Endometrium (tissue), 2 donors: ENCODE measurements at regions not wholly inside any gene's neighbourhood (a gene's known extent, or its start where the extent isn't known, plus 50 kb on each side); places are given as distances from the start of the nearest gene placed in this dataset.
"Not testable (repeated sequence)": the region's sequence is repeated elsewhere in the genome, so short reads cannot be mapped to it uniquely, and the experiment has no call there.

ENCODE experiments used
- FAIRE-seq: peaks from 2 replicates; lab custom pipeline; 2012; peaks lifted over from hg19 to GRCh38; lab: Jason Lieb, UNC
- donor health status: control.
- donor health status: control.

GRCh38 chr6:113664909-113665308 is 192.2 kb upstream of the MARCKS start:
- no peak for FAIRE-seq

GRCh38 chr6:113668641-113669408 is 188.3 kb upstream of the MARCKS start:
- FAIRE-seq = no peak

DNA sequence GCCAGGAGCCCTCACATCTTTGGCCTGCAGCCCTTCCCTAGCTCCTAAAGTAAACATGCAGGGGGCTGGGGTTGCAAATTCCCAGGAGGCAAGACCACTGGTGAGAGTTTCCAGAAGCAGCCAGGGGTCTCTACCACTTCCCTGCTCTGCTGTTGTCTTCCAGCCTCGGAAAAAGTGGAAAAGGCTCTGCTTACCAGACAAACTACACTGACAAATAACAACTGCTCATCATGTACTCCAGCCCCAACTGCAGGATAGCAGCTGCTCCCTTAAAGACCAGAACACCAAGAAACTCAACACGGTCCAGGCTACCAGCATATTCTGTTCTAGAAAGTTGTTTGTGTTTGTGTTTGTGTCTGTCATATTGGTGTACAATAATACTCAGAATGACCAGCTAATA is 187.5 kb upstream of the MARCKS start:
- no peak for FAIRE-seq

DNA sequence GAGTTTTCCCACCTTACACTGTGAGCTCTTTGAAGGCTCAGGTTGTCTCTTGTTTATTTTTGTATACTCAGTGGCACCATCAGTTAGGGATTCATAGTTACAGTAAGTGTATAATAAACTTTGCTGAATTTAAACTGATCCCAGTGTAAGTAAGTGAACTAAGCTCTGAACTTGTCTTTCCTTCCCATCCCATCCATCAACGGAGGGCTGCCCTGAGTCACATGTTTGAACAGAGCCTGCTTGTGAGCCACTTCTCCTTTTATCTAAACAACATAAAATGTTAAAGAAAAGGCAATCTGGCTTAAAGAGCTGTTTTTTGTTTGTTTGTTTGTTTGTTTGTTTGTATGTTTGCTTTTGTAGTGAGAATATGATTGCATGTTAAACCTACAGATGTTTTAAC is 185.7 kb upstream of the MARCKS start:
- FAIRE-seq = no peak

DNA sequence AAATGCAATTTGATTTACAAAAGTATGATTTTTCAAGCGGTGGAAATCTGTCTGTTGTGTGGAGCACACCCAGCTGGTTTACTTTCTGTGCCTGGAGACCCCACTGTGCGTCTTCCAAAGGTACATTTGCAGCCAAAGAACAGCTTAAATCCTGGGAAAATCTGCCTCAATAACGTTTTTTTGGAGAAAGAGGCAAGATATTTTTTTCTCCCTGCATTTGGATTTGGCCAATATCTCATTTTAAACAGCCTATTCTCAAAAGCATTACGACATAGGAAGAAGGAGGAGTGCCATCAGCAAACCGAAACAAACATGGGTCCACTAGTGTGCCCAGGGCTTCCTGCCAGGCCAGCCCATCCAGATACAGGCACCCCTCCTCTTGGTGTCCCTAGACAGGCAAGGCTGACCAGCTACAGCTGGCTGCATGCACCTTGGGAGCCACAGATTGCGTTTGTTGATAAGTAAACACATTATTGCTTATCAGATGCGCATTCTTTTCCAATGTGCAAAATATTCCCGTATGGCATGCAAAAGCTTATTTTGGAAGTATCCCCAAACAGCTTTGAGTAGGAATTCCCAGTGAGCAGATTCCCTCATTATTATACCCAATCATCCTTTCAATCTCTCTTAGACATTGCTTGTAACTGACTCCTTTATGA is 184.5 kb upstream of the MARCKS start:
- no peak for FAIRE-seq

GRCh38 chr6:113674075-113674474 is 183.1 kb upstream of the MARCKS start:
- FAIRE-seq = no peak

DNA sequence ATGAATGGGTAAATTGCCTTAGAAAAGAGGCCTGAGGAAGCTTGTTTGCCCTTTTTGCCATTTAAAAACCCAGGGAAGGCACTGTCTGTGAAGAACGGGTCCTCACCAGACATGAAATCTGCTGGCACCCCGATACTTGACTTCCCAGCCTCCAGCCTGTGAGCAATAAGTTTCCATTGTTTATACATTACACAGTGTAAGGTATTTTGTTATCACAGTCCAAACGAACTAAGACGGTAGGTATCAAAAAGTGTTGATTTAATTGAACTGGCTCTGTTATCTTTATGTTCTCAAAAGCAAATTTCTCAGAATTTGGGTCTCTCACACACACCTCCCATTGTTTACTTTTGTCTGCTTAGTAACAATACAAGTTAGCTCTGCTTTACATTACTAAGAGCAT is 181.1 kb upstream of the MARCKS start:
- FAIRE-seq = no peak

GRCh38 chr6:113676968-113677367 is 180.2 kb upstream of the MARCKS start:
- FAIRE-seq = no peak

DNA sequence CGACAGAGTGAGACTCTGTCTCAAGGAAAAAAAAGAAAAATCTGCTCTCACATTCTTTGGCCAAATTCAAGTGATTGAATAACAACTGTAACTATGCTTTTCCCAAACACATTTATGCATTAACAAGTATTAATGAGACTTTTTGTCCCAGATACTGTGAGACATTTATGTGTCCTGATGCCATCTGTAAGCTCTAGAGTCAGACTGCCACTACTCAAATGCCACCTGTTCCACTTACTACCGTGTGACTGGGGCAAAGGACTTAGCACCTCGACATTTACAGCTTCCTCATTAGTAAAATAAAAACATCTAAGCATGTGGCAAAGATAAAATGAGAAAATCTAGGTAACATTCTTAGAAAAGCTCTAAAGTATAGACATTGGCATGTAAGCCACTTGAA is 178.1 kb upstream of the MARCKS start:
- FAIRE-seq = no peak

GRCh38 chr6:113680301-113680700 is 176.8 kb upstream of the MARCKS start:
- no peak for FAIRE-seq

GRCh38 chr6:113683968-113684367 is 173.2 kb upstream of the MARCKS start:
- no peak for FAIRE-seq

DNA sequence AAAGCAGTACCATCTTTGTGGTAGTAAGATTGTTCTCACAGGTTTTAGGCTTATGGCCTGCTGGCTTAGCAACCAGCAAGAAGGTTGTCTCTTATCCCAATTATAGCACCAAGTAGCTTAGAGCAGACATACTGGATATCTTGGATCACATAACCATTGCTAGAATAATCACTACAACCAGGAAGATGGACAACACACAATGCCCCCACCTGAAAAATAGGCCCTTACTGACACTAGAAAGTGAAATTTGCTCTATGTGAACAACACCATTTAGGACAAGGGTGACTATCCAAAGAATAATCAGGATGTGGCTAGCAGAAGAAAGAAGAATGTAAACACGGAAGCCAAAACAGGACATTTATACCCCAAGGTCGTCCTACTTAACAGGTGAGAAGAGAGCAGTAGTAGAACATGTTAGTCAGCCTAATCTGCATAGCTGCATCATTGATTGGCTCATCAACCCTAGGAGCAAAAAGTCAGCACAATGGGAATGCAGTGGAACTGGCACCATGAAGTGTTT is 172.7 kb upstream of the MARCKS start:
- FAIRE-seq = no peak

GRCh38 chr6:113686049-113686448 is 171.1 kb upstream of the MARCKS start:
- no peak for FAIRE-seq

- FAIRE-seq = not testable (repeated sequence)
These were observed 167.5 kb upstream of the MARCKS start for GRCh38 chr6:113689620-113690019.

DNA sequence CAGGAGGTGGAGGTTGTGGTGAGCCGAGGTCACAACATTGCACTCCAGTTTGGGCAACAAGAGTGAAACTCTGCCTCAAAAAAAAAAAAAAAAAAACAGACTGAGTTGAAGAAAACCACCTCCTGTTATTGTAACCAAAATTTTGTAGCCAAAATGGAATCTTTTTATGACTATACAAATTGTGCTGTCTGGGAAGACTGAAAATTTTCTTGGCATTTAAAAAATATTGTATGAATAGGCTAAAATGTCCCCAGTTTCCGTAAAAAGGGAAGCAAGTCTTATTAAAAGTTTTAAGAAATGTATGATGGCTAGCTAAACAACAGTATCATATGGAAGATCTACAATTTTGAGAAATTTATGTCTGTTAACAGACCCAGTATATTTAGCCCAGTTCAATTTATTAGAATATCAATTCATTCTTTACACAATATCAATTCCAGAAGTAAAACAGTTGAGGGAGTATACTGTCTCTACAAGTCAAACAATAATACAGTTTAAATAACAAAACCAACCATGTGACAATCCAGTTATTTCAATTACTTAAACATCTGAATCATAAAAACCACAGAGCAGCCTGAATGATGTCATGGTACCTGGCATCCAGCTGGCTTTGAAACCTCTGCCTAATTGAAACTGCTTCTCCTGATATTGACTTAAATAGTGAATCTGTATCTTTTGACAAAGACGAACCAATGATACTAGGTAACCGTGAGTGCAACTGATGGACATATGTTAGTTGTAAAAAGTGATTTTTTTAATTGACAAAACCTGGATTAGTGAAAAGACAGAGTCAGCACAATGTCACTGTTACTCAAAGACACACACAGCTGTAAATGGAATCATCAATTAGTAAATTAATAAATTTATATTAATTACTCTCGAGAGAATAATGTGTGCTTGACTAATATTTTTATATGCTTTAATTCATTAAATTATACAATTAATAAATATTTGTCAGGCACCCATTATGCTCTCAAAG is 166.6 kb upstream of the MARCKS start:
- no peak for FAIRE-seq

- no peak for FAIRE-seq
These were observed 165.9 kb upstream of the MARCKS start for GRCh38 chr6:113691260-113691656.

GRCh38 chr6:113693851-113694250 is 163.3 kb upstream of the MARCKS start:
- no peak for FAIRE-seq

GRCh38 chr6:113694278-113695077 is 162.7 kb upstream of the MARCKS start:
- FAIRE-seq = no peak

- FAIRE-seq = no peak
These were observed 161.6 kb upstream of the MARCKS start for GRCh38 chr6:113695516-113695915.

DNA sequence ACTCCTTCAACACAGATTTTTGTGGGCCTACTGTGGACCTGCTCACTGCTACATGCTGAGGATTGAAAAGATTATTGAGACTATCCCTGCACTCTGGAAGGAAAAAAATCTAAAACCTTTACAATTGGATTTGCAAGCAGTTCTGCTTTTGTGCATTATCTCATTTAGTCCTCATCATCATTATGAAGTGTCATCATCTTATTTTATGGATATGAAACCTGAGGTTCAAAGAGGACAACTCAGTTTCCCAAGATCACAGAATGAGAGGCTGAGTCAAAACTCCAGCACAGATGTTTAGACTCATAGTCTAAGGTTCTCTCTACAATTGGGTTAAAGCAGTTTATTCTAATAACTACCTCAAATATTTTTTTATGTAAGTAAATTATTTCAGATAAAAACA is 160.2 kb upstream of the MARCKS start:
- FAIRE-seq = no peak

- no peak for FAIRE-seq
These were observed 159.3 kb upstream of the MARCKS start for GRCh38 chr6:113697632-113698410.
